NCI-H1694 treated with DMSO at 0.1 percent for 48 hours (cell line): ENCODE measurements at regions not wholly inside any gene's neighbourhood (a gene's known extent, or its start where the extent isn't known, plus 50 kb on each side); places are given as distances from the start of the nearest gene placed in this dataset.

ENCODE experiments used
- DNase-seq: peaks from one replicate; lab custom pipeline; 2025; lab: John Stamatoyannopoulos, UW

DNA sequence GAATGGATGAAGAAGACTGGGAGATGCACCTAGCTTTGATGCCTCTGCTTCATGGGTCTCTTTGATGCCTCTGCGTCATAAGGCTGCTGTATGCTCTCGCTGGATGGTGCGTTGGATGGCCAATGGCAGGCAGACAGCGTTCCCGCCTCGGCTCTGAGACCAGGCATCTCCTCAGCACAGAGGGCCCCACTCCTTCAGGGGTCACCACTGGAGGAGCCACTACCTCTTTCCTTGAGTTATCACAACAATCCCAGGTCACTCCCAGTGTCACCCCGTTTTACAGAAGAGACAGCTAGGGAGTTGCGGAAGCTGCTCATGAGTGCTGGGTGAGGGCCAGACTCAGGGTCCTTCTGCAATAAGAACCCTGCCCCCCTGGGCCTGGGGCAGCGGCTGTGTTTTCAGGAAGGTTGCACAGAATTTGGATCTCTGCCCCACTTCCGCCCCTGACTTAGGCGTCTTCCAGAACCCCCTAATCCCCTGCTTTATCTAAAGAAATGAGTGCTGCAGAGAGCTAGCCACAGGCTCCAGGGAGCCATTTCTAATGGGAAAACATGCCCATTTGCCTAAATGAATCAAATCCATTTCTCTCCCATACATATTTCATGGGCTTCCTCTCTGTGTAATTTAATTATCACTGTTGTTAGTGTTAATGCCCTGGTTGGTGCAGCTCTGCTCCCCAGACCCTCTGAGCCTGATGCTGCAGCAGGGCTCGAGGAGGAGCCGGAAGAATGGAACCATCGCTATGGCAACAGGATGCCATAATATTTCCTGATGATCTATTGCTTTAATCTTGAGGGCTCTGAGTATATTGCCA, 131.8 kb upstream of the HS6ST1 start:
- no peak for DNase-seq

DNA sequence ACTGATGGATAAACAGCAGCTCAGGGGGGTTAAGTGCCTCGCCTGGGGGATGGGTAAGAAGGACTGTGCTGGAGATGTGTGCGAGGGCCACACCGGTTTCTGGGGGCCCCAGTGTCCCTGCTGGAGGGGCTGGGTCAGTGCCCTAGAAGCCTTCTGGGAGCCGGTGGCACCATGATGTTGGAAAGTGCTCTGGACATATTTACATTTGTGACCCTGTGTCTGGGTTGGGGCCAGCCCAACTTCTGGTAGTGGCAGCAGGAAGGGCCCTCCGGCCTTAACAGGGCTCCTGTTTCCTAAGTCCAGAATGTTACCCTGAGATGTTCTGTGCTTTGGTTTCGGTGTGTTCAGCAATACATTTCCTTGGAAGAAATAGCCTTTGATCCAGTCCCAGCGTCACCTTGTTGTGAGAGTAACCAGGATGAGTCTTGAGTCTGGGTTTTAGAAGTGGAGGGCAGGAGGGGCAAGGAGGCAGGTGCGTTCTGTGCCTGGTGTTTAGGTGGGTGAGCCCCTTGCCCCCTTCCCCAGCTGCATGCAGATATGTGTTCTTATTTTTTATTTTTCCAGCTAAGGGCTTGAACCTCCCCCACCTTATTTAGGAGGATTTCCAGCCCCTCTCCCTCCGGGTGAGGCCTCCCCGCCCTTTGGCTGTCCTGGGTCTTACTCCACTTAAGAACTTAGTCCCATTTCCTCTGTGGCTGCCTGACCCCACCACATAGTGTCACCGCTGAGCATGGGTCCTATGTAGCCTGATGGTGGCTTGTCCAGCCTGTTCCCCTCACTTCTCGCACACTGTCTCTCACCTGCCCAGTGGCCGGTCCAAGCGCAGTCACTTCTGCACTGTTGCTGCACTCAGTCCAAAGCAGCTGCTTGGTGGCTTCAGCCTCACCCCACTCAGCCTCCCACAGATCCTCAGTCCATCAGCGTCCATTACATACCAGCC, 132.7 kb upstream of the HS6ST1 start:
- DNase-seq = no peak

DNA sequence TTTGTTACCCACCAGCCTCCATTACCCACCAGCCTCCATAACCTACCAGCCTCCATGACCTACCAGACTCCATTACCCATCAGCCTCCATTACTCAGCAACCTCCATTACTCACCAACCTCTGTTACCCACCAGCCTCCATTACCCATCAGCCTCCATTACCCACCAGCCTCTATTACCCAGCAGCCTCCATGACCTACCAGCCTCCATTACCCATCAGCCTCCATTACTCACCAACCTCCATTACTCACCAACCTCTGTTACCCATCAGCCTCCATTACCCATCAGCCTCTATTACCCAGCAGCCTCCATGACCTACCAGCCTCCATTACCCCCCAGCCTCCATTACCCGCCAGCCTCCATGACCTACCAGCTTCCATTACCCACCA, 133.3 kb upstream of the HS6ST1 start:
- no peak for DNase-seq

DNA sequence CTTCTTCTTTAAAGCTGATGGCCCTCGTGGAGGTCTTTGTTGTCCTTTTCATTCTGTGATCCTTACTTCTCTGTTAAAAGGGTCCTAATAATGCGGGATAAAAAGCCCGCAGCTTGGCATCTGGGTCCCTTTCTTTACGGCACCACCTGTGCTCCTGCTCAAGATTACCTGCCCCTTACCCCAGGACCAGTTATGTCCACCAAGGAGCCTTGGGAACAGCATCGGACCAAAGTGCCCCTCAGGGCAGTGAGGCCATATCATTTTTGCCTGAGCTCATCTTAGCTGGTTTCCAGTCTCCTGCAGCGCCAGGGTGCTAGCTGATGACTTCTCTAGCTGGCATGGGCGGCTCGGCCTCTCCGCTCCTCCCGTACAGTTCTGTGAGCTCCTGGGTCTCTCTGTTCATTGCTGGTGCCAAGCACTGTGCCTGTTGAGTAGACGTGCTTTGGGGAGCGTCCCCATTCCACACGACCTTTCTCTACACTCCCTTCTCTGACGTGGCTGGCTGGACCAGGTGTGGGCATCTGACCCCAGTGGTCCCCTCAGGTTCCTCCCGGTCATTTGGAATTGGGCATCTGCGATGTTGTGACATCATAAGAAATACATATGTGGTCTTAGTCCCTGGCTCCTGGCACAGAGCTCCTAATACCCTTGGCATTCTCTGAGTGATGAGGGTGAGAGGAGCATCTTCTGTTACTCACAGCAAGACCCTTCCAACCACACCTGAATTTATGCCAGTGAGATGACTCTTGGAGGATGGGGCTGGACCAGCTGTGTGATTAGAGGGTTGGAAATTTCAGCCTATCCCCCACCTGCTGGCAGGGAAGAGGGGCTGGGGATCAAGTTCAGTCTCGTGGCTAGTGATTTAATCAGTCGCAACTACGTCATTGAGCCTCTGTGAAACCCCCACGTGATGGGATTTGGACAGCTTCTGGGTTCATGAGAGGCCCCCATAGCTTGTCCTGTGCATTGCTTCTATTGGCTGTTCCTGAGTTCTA, 134.2 kb upstream of the HS6ST1 start:
- no peak for DNase-seq

DNA sequence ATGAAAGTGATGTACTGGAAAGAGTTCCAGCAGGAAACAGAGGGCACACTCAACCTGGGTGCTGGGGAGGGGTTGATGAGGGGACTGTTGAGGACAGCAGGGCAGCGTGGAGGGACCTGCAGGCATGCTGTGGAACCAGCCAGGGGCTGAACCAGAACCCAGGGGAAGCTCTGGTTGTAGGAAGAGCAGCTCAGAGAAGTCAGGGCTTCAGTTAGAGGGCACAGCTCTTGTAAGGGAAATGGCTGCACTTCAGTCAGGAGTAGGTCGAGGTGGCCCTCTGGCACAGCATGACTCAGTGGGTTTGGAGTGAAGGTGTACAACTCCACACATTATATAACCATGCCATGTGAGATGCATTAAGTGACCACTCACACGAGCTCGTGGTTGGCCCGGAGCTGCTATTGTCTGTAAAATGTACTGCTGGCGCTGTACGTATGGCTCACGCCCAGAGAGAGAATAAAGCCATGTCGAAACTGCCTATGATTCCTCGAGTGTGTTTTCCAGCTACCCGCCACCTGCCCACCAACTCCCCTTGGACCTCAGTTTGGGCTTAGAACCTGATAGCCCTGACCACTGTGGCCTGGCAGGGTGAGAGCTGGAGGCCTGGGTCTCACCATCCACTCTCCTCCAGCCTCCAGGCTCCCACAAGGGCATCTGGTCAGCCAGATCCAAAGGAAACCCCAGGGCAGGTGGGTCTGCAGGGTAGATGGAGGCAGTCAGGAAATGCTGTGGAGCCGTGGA, 136.5 kb upstream of the HS6ST1 start:
- DNase-seq = no peak

DNA sequence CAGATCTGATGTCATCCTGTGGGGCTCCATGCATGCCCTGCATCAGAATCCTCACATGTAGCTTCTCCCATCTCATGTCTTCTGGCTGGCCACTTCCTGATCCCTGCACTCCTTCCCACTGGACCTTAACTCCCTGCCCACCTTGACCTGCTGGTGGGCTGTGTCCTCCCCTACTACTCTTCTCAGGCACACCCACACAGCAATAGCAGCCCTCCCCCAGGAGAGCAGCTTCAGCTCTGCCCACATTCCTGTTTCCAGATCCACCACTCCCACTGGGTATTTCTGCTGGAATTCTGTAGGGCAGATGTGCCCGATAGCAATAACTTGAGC, 137.0 kb upstream of the HS6ST1 start:
- no peak for DNase-seq

DNA sequence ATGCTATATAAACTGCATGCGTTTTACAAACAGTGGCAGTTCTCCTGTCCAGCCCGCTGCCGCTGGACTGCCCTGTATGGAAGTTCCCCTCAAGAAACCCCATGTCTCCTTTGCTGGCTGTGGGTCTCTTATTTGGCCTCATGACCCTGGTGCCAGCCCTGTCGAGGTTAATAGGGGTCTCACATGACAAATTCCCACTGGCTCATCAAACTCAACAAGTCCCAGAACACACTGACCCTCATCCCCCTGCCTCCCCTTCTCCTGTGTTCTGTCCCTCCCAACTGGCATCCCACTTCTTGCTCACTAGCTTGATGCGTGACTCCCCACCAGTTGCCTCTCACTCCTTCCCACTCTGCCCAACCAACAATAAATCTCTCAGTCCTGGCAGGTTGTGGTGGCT, 137.6 kb upstream of the HS6ST1 start:
- DNase-seq = no peak

DNA sequence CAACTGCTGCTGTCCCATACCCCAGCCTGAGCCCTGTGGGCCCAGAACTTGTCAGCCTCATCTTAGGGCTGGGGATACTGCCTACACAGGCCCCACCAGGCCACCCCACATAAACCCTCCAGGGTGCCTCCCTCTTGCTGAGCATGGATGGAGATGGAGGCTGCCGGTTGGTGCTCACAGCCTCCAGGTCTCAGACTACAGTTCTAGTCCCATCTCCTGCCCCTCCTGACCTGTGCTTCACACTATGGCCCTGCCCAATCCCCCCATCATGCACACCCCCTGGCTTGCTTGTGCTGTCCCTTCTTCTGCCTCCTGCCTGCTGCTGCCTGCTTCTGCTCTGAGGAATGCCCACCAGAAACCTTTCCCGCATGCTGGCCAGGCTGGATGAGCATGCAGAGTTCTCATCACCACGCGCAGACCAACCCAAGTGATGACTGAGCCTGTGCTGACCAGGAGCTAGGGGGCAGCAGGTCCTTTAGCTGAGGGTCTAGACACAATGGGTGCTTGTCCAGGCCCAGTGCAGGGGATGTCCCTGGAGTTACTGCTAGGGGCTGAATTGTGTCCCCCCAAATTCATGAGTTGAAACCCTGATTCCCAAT, 138.4 kb upstream of the HS6ST1 start:
- DNase-seq = no peak

DNA sequence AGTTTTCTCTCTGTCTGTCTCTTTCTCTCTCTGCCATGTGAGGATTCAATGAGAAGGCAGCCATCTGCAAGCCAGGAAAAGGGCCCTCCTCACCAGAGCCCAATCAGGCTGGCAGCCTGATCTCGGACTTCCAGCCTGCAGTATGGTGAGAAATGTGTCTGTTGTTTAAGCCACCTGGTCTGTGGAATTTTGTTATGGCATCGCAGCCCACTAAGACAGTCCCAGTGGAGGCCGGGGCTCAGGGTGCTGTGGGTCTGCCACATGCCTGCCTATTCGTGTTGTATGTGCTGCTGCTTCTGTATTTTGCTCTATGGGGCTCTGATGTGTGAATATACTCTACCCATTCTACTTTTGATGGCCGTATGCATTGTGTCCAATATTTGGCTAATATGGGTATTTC, 139.0 kb upstream of the HS6ST1 start:
- DNase-seq = no peak

DNA sequence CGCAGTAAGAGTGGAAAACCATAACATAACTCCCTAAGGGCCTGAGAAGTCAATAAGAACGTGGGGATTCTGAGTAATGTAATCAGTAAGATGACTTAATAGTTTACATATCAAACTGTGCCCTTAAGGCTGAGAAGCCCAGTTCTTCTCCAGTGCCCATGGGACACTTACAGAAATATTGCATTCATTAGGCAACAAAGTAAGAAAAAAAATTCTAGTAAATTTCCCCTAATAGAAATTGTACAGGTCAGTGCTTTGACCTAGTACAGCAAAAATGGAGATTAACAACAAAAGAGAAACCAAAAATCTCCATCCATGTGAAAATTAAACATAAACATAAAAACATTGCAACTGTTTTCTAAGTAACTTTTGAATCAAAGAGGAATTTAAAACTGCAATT, 139.8 kb upstream of the HS6ST1 start:
- DNase-seq = no peak

DNA sequence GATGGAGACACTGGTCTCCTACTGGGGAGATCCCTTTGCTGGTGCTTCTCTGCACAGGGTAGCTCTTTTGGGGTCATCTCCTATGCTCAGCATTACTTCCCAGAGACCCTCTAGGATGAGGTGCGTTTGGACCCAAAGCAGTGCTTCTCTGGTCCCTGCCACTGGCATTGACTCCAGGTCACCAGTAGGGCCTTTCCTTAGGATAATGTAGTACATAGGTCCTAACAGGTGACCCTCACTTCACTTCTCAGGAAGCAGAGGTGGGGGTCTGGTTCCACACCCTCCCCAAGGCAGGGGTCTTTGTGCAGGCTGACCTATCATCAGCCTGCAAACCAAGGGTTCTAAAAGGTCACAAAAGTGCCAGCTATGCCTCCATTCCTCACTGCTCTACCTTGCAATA, 145.8 kb upstream of the HS6ST1 start:
- DNase-seq = no peak

DNA sequence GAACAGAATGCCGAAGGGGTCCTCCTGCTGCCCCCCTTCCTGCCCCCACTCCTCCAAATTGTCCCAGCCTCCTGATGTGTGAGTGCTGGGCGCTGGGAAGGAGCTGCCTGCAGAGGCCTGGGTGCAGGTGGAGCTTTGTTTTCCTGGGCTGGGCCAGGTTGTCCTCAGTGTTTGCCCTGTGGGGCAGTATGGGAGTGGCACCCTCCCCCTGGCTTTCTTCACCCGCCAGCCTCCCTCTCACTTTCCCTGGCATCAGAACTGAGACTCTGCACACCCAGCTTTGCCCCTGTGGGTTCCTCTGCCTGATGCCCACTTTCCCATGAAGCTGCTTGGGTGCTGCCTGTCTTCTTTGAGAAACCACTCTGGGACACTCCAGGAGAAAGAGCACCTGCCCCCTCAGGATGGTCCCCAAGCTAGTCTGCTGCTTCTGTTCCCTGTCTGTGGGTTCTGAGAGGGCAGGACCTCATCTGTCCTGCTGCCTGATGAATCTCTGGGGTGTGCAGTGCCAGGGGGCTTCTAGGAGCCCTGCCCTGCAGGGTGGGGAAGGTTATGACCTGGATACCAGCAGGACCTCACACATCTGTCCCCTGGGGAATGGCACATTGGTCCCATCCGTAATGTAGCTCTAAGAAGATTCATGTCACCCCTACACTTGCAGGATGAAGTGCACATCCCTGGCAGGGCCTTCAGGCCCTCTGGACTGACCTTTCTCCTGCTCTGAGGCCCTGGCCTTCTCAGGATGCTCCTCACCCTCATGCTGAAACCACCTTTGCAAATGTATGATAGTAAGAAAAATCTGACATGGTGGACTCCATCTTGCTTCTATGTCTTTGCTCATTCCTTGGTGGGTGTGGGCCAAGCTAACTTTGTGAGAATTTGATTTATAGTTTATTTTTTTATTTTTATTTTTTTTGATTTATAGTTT, 146.8 kb upstream of the HS6ST1 start:
- no peak for DNase-seq

DNA sequence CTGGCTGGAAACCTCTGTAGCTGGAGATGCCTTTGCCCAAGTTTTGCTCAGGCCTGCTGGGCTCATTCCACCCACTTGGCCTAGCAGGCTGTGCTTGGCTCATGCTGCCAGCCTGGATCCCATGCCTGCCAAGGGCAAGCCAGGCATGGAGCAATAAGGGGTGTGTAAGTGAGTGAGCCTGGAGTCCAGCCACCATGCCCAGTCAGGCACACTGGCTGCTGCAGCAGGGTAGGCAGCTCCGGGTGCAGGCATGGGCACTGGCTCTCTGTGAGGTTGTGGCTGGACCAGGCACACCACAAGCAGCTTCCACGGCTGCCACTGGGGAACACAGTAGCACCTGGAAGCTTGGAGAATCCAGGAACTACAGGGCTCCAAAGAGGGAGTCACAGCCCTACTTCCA, 147.7 kb upstream of the HS6ST1 start:
- DNase-seq = no peak

DNA sequence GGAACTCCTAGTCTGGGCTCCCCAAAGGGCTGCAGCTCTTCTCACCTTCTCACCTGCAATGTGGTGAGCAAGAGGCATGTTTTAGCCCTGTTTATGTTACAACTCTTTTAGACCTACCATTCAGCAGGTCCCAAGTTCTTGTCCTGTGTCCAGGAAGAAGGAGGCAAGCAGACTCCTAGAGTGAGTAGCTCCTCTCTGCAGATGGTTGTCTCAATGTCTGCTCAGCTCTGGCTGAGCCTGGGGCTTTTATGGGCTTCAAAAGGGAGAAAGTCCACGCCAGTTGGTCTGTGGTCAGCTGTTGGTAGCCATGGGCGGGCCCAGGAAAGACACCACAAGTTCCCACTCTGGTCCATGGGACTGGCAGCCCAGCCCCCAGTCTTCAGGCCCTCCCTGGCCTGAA, 148.1 kb upstream of the HS6ST1 start:
- DNase-seq = no peak

DNA sequence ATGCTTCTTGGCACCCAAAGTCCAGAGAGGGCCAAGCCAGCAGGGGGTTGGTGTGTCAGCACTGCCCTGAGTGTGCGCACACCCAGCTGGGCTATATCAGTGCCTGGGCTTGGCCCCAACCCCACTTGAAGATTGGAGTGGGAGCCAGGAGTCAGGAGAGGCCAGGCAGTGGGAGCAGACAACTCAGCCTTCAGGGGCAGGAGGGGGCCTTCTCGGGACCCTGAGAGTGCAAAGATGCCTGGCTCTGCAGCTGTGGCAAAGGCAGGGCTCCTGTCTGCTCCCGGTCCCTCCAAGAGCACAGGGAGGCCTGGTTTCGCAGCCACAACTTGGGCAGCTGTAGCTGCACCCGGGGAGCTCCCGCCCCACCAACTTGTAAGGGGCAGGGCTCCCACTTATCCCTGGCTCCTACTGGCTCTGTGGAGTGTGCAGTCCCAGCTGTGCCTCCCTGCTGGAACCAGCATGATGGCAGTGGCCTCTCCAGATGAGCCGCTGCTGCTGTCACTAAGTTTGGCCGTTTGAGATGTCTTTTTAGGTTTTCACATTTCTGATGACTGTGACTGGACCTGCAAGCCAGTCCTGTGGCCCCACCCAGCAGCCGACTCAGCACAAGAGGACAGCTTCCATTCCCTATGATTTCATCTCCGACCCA, 148.8 kb upstream of the HS6ST1 start:
- no peak for DNase-seq

DNA sequence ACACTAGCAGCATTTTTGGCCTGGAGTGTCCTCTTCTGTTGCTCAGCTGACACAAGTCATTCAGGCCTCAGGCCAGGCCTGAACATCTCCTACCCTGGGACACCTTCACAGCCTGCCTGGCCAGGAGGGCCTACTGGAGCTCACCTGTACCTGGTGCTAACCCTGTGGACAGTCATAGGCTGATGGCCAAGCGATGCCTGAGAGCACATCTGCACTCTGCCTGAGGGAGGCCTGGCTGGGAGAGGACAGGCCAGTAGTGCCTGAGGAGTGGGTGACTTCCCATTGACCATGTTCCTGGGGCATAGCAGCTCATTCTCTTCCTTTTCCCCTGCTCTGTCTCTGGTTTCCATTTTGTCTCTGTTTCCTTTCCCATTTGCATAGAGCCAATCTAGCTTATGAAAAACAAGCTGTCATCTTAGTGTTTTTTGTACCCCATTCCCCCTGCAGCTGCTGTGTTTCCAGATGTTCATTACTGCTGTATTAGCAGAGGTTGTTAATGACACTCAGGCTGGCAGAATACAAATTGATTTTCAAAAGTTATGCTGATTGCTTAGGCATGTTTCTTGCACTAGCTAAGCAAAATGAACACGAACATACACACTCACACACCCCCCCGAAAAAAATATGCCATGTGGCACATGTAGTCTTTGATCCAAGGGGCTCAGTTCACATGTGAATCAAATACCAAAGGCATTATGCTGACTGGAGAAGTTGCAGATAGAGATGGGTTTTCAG, 149.7 kb upstream of the HS6ST1 start:
- DNase-seq = no peak

DNA sequence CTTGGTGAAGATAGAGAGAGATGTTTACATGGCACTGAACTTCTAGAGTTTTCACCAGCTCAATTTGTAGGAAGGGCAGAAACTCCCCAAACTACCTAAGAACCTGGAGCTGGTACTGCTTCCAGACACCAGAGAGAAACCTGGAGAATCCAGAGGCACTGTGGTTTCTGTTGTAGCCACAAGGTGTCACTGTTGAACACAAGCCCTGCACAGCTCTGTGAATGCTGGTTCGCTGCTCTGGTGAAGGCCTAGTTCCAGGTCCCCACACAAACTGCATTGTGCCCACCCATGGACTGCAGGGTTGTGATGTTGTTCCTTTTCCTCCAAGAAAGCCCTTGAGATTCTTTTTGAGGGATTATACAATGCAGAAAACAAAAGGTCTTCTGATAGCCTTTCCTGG, 150.5 kb upstream of the HS6ST1 start:
- DNase-seq = no peak

DNA sequence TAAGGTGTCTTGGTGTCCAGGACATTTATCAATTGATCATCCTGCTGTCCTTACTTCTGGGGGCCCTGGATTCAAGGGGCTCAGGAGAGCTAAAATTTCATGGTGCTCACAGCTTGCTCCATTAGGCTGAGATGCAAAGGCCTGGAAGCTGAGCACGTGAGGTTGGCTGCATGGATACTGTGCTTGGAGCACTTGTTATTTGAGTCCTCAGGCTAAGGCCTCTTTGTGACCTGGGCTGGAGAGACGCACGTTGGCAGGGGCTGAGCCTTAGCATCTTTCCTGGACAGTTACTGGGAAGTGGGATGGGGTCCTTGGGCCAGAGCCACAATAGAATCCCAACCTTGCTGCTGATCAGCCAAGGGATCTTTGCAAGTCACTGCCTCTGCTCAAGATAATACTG, 151.2 kb upstream of the HS6ST1 start:
- no peak for DNase-seq

DNA sequence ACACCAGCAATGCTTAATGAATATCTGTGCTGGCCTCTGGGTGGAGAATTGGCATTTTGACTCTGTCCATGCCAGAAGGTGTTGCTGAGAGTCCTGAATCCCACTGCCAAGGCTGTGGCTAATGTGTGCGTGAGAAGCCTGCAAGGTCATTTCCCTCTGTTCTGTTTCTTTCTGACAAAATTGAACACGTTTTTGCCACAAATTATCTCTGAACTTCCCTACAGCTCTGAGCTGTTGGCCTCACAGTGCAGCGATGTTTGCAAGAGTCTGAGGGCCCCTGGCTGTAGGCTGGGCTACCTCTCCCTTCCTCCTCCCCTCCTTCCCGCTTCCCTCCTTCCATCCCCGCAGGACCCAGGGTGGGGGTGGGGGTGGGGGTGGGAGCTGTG, 154.1 kb upstream of the HS6ST1 start:
- DNase-seq = no peak
